HG02571 (cell line): ENCODE measurements at regions not wholly inside any gene's neighbourhood (a gene's known extent, or its start where the extent isn't known, plus 50 kb on each side); places are given as distances from the start of the nearest gene placed in this dataset.
"Not testable (repeated sequence)": the region's sequence is repeated elsewhere in the genome, so short reads cannot be mapped to it uniquely, and the experiment has no call there.

ENCODE experiments used
- ATAC-seq: cut with Tn5 transposase; IDR thresholded peaks from one replicate; pipeline ENCODE4 v1.9.1; 2021; ENCODE audit warnings: mild to moderate bottlenecking, moderate library complexity; ENCODE audit not compliant: unreplicated experiment

- no peak for ATAC-seq
Observed at GRCh38 chr3:107465064-107465631, 57.6 kb upstream of the BBX start.

- ATAC-seq, result no peak
Observed at GRCh38 chr3:107468782-107469181, 54.0 kb upstream of the BBX start.

- not testable (repeated sequence) for ATAC-seq
Observed at GRCh38 chr3:107470496-107470895, 52.3 kb upstream of the BBX start.
